ENCODE measurements at regions not wholly inside any gene's neighbourhood (a gene's known extent, or its start where the extent isn't known, plus 50 kb on each side); places are given as distances from the start of the nearest gene placed in this dataset.

GRCh38 chr21:15255763-15256162, 191.0 kb upstream of the NRIP1 start:
- Histone ChIP-seq H3K4me3 (ENCODE audit: low read length) (no peak overlapping the region), H3K4me1 (ENCODE audit: insufficient read depth, low read length) (peaks cover 13% of the 10 kb centered on the region), H3K27me3 (ENCODE audit: insufficient read depth, low read length) (no peaks in the 10 kb centered on the region), H3K9me3 (ENCODE audit: low read depth, low read length) (no peaks in the 10 kb centered on the region)

- H3K4me3 ChIP-seq (ENCODE audit: low read length): no peak overlapping the region
- H3K4me1 ChIP-seq (ENCODE audit: insufficient read depth, low read length): peaks cover 11% of the 10 kb centered on the region
- no peaks in the 10 kb centered on the region for H3K9me3 ChIP-seq (ENCODE audit: low read depth, low read length)
- no peaks in the 10 kb centered on the region for H3K27me3 ChIP-seq (ENCODE audit: insufficient read depth, low read length)
Observed at GRCh38 chr21:15256996-15257395, 192.2 kb upstream of the NRIP1 start.

GRCh38 chr21:15257646-15258045, 192.8 kb upstream of the NRIP1 start:
- H3K4me1 ChIP-seq (ENCODE audit: insufficient read depth, low read length): peaks cover 5% of the 10 kb centered on the region
- no peaks in the 10 kb centered on the region for H3K27me3 ChIP-seq (ENCODE audit: insufficient read depth, low read length)
- H3K9me3 ChIP-seq (ENCODE audit: low read depth, low read length): no peaks in the 10 kb centered on the region
- no peak overlapping the region for H3K4me3 ChIP-seq (ENCODE audit: low read length)

GRCh38 chr21:15259824-15260223, 195.0 kb upstream of the NRIP1 start:
- H3K4me1 ChIP-seq (ENCODE audit: insufficient read depth, low read length): peaks cover 4% of the 10 kb centered on the region
- H3K4me3 ChIP-seq (ENCODE audit: low read length): no peak overlapping the region
- H3K27me3 ChIP-seq (ENCODE audit: insufficient read depth, low read length): no peaks in the 10 kb centered on the region
- no peaks in the 10 kb centered on the region for H3K9me3 ChIP-seq (ENCODE audit: low read depth, low read length)

- H3K9me3 ChIP-seq (ENCODE audit: low read depth, low read length): no peaks in the 10 kb centered on the region
- H3K27me3 ChIP-seq (ENCODE audit: insufficient read depth, low read length): no peaks in the 10 kb centered on the region
- H3K4me1 ChIP-seq (ENCODE audit: insufficient read depth, low read length): peaks cover 3% of the 10 kb centered on the region
- H3K4me3 ChIP-seq (ENCODE audit: low read length): no peak overlapping the region
Observed at GRCh38 chr21:15260604-15261003, 195.8 kb upstream of the NRIP1 start.

- no peaks in the 10 kb centered on the region for H3K27me3 ChIP-seq (ENCODE audit: insufficient read depth, low read length)
- no peak overlapping the region for H3K4me3 ChIP-seq (ENCODE audit: low read length)
- H3K4me1 ChIP-seq (ENCODE audit: insufficient read depth, low read length): no peaks in the 10 kb centered on the region
- no peaks in the 10 kb centered on the region for H3K9me3 ChIP-seq (ENCODE audit: low read depth, low read length)
Observed at GRCh38 chr21:15264084-15264665, 199.4 kb upstream of the NRIP1 start.

GRCh38 chr21:15272171-15272570, 207.4 kb upstream of the NRIP1 start:
- H3K4me3 ChIP-seq (ENCODE audit: low read length): no peak overlapping the region
- no peaks in the 10 kb centered on the region for H3K4me1 ChIP-seq (ENCODE audit: insufficient read depth, low read length)
- no peaks in the 10 kb centered on the region for H3K9me3 ChIP-seq (ENCODE audit: low read depth, low read length)
- no peaks in the 10 kb centered on the region for H3K27me3 ChIP-seq (ENCODE audit: insufficient read depth, low read length)

GRCh38 chr21:15272591-15272990, 207.8 kb upstream of the NRIP1 start:
- H3K9me3 ChIP-seq (ENCODE audit: low read depth, low read length): no peaks in the 10 kb centered on the region
- no peak overlapping the region for H3K4me3 ChIP-seq (ENCODE audit: low read length)
- H3K4me1 ChIP-seq (ENCODE audit: insufficient read depth, low read length): no peaks in the 10 kb centered on the region

GRCh38 chr21:15273244-15273643, 208.4 kb upstream of the NRIP1 start:
- Histone ChIP-seq H3K9me3 (ENCODE audit: low read depth, low read length) (no peaks in the 10 kb centered on the region), H3K27me3 (ENCODE audit: insufficient read depth, low read length) (no peaks in the 10 kb centered on the region), H3K4me1 (ENCODE audit: insufficient read depth, low read length) (no peaks in the 10 kb centered on the region), H3K4me3 (ENCODE audit: low read length) (no peak overlapping the region)

More at GRCh38 chr21:15272591-15272990, 207.8 kb upstream of the NRIP1 start:
- no peaks in the 10 kb centered on the region for H3K27me3 ChIP-seq (ENCODE audit: insufficient read depth, low read length)

- Histone ChIP-seq H3K4me3 (ENCODE audit: low read length) (no peak overlapping the region), H3K4me1 (ENCODE audit: insufficient read depth, low read length) (no peaks in the 10 kb centered on the region), H3K9me3 (ENCODE audit: low read depth, low read length) (no peaks in the 10 kb centered on the region), H3K27me3 (ENCODE audit: insufficient read depth, low read length) (no peaks in the 10 kb centered on the region)
Observed at GRCh38 chr21:15274701-15275485, 210.1 kb upstream of the NRIP1 start.

GRCh38 chr21:15275615-15276235, 210.9 kb upstream of the NRIP1 start:
- Histone ChIP-seq H3K9me3 (ENCODE audit: low read depth, low read length) (no peaks in the 10 kb centered on the region), H3K4me1 (ENCODE audit: insufficient read depth, low read length) (no peaks in the 10 kb centered on the region), H3K4me3 (ENCODE audit: low read length) (no peak overlapping the region), H3K27me3 (ENCODE audit: insufficient read depth, low read length) (no peaks in the 10 kb centered on the region)

GRCh38 chr21:15276243-15276642, 211.4 kb upstream of the NRIP1 start:
- Histone ChIP-seq H3K4me1 (ENCODE audit: insufficient read depth, low read length) (no peaks in the 10 kb centered on the region), H3K27me3 (ENCODE audit: insufficient read depth, low read length) (no peaks in the 10 kb centered on the region), H3K9me3 (ENCODE audit: low read depth, low read length) (no peaks in the 10 kb centered on the region), H3K4me3 (ENCODE audit: low read length) (no peak overlapping the region)

- Histone ChIP-seq H3K4me1 (ENCODE audit: insufficient read depth, low read length) (no peaks in the 10 kb centered on the region), H3K9me3 (ENCODE audit: low read depth, low read length) (no peaks in the 10 kb centered on the region), H3K27me3 (ENCODE audit: insufficient read depth, low read length) (no peaks in the 10 kb centered on the region), H3K4me3 (ENCODE audit: low read length) (no peak overlapping the region)
Observed at GRCh38 chr21:15277466-15277865, 212.7 kb upstream of the NRIP1 start.

GRCh38 chr21:15278279-15278678, 213.5 kb upstream of the NRIP1 start:
- Histone ChIP-seq H3K4me3 (ENCODE audit: low read length) (no peak overlapping the region), H3K9me3 (ENCODE audit: low read depth, low read length) (no peaks in the 10 kb centered on the region), H3K27me3 (ENCODE audit: insufficient read depth, low read length) (no peaks in the 10 kb centered on the region), H3K4me1 (ENCODE audit: insufficient read depth, low read length) (no peaks in the 10 kb centered on the region)

GRCh38 chr21:15278851-15279250, 214.1 kb upstream of the NRIP1 start:
- Histone ChIP-seq H3K9me3 (ENCODE audit: low read depth, low read length) (no peaks in the 10 kb centered on the region), H3K27me3 (ENCODE audit: insufficient read depth, low read length) (no peaks in the 10 kb centered on the region), H3K4me1 (ENCODE audit: insufficient read depth, low read length) (no peaks in the 10 kb centered on the region), H3K4me3 (ENCODE audit: low read length) (no peak overlapping the region)
